ENCODE measurements at regions not wholly inside any gene's neighbourhood (a gene's known extent, or its start where the extent isn't known, plus 50 kb on each side); places are given as distances from the start of the nearest gene placed in this dataset.

- Histone ChIP-seq H3K27ac (ENCODE audit: insufficient read depth, low read length) (no peak overlapping the region), H2BK20ac (ENCODE audit: low read depth, low read length) (no peak overlapping the region), H3K4me3 (ENCODE audit: insufficient read depth, low read depth, low read length) (no peak overlapping the region), H2BK5ac (ENCODE audit: low read depth, low read length, poor library complexity, severe bottlenecking) (no peak overlapping the region), H2AK5ac (ENCODE audit: low read depth, low read length) (no peak overlapping the region), H2BK15ac (ENCODE audit: low read depth, low read length) (no peak overlapping the region), H3K4me1 (ENCODE audit: control insufficient read depth, insufficient read depth, low read length) (no peaks in the 10 kb centered on the region), H3K9ac (ENCODE audit: low read depth, low read length) (no peak overlapping the region), H3K56ac (ENCODE audit: extremely low read depth, insufficient read depth, low read length) (no peak overlapping the region), H4K20me1 (ENCODE audit: insufficient read depth, low read length) (no peaks in the 10 kb centered on the region), H3K36me3 (ENCODE audit: control insufficient read depth, insufficient read depth, low read length) (no peaks in the 10 kb centered on the region), H3K4ac (ENCODE audit: low read depth, low read length) (no peak overlapping the region), H3K9me3 (ENCODE audit: control insufficient read depth, insufficient read depth, low read length) (no peaks in the 10 kb centered on the region), H3K18ac (ENCODE audit: low read depth, low read length) (no peak overlapping the region), H2AFZ (replicated peaks; ENCODE audit: low read length, poor library complexity) (no peak overlapping the region), H3K79me1 (ENCODE audit: low read depth in 1 of 2, low read length in 2 of 2) (no peaks in the 10 kb centered on the region), H3K9me1 (ENCODE audit: insufficient read depth, low read length) (no peaks in the 10 kb centered on the region), H4K5ac (ENCODE audit: low read depth, low read length) (no peak overlapping the region), H3K14ac (replicated peaks; ENCODE audit: low read depth, low read length) (no peak overlapping the region), H3K4me2 (ENCODE audit: low read depth, low read length) (no peak overlapping the region), H2BK120ac (ENCODE audit: low read depth, low read length) (no peak overlapping the region), H4K91ac (ENCODE audit: insufficient read depth, low read depth, low read length) (no peak overlapping the region), H3K23ac (ENCODE audit: low read depth, low read length) (no peak overlapping the region), H4K8ac (ENCODE audit: low read depth in 2 of 2, low read length in 2 of 2) (no peak overlapping the region), H3K27me3 (ENCODE audit: control insufficient read depth, insufficient read depth, low read length) (peaks cover 3% of the 10 kb centered on the region), H2AK9ac (replicated peaks; ENCODE audit: low read depth, low read length, poor library complexity) (no peak overlapping the region)
- ATAC-seq (ENCODE audit: low read depth) (no peak), DNase-seq (no peak)
- ChIA-PET CTCF (no interaction called here), POLR2A (ENCODE audit: unreplicated experiment) (no interaction called here)
- dilution Hi-C loops (cut with HindIII; ENCODE audit: low sequenced_read_pairs, unreplicated experiment) (no loop called here), intact Hi-C loops (cut with micrococcal nuclease) (no loop called here), in situ Hi-C loops (cut with MboI; ENCODE audit: low sequenced_read_pairs) (no loop called here)
- no TSS peak for BruUV-seq (replicated peaks)
- TF ChIP-seq NFE2L2 (IDR thresholded peaks at IDR 0.05; ENCODE audit: low read depth, low read length): no peak
- no peak for TF ChIP-seq MAZ (IDR thresholded peaks at IDR 0.05; ENCODE audit: borderline replicate concordance, low read depth, low read length)
- no peak for TF ChIP-seq RCOR1 (IDR thresholded peaks at IDR 0.05; ENCODE audit: insufficient replicate concordance, low read length)
- no peak for TF ChIP-seq CHD1 (IDR thresholded peaks at IDR 0.05; ENCODE audit: low read depth, low read length)
- no peak for TF ChIP-seq USF2 (IDR thresholded peaks at IDR 0.05; ENCODE audit: low read depth, low read length)
- no peak for TF ChIP-seq RFX5 (IDR thresholded peaks at IDR 0.05; ENCODE audit: low read depth, low read length)
- TF ChIP-seq POLR2A (IDR thresholded peaks at IDR 0.05; ENCODE audit: low read depth, low read length): no peak
- no peak for TF ChIP-seq SMC3 (IDR thresholded peaks at IDR 0.05; ENCODE audit: low read depth, low read length)
- TF ChIP-seq ELK1 (IDR thresholded peaks at IDR 0.05; ENCODE audit: borderline replicate concordance, low read depth, low read length): no peak
- TF ChIP-seq CEBPB (IDR thresholded peaks at IDR 0.05; ENCODE audit: low read depth, low read length): no peak
- no peak for TF ChIP-seq CTCF (conservative IDR thresholded peaks at IDR 0.05; ENCODE audit: low read depth, low read length)
- TF ChIP-seq RAD21 (IDR thresholded peaks at IDR 0.05; ENCODE audit: low read length): no peak
- TF ChIP-seq MXI1 (IDR thresholded peaks at IDR 0.05; ENCODE audit: borderline replicate concordance, low read depth, low read length): no peak
- no peak for TF ChIP-seq FOS (IDR thresholded peaks at IDR 0.05; ENCODE audit: low read depth, low read length)
- TF ChIP-seq BHLHE40 (IDR thresholded peaks at IDR 0.05; ENCODE audit: low read depth, low read length): no peak
Observed at GRCh38 chr21:15127437-15127836, 62.6 kb upstream of the NRIP1 start.

Data from IMR-90 (cell line).